Bronchial epithelial cell (primary cell): ENCODE measurements at regions not wholly inside any gene's neighbourhood (a gene's known extent, or its start where the extent isn't known, plus 50 kb on each side); places are given as distances from the start of the nearest gene placed in this dataset.
A peak's percentile ranks its signal among the peaks of the same experiment; 100 is the strongest.

Source experiments
- DNase-seq: peaks from one replicate; pipeline ENCODE4 v3.0.0-alpha.2; 2010; ENCODE audit warnings: low read depth
- FAIRE-seq: peaks from 2 replicates; lab custom pipeline; 2011; peaks lifted over from hg19 to GRCh38; lab: Jason Lieb, UNC
- H3K27me3 ChIP-seq: 2 replicates; pipeline ENCODE4 v1.5.1; 2011; ENCODE audit warnings: low read length; ENCODE audit not compliant: control insufficient read depth, insufficient read depth
- H3K36me3 ChIP-seq: 2 replicates; pipeline ENCODE4 v1.5.1; 2011; ENCODE audit warnings: low read length; ENCODE audit not compliant: control insufficient read depth, insufficient read depth
- H3K4me3 ChIP-seq: 2 replicates; pipeline ENCODE4 v1.5.1; 2011; ENCODE audit warnings: mild to moderate bottlenecking, low read depth, low read length, control low read depth
- CTCF ChIP-seq: IDR thresholded peaks from 2 replicates; pipeline ENCODE4 v1.5.1; 2011; ENCODE audit warnings: mild to moderate bottlenecking, moderate library complexity, low read length, control low read depth, inconsistent platforms; ENCODE audit not compliant: insufficient read depth, severe bottlenecking

- Histone ChIP-seq H3K36me3 (no peaks in the 10 kb centered on the region), H3K27me3 (no peaks in the 10 kb centered on the region), H3K4me3 (no peak overlapping the region)
- DNase-seq (peak; percentile 40), FAIRE-seq (no peak)
- no peak for TF ChIP-seq CTCF
Observed at GRCh38 chr5:84642795-84643194, 258.1 kb upstream of the EDIL3 start.

- no peak for DNase-seq
- H3K27me3 ChIP-seq = no peaks in the 10 kb centered on the region
- no peak for TF ChIP-seq CTCF
- H3K36me3 ChIP-seq = no peaks in the 10 kb centered on the region
- no peak overlapping the region for H3K4me3 ChIP-seq
- FAIRE-seq = no peak
Observed at GRCh38 chr5:84642324-84642723, 257.6 kb upstream of the EDIL3 start.

GRCh38 chr5:84637662-84638375 lies 253.1 kb upstream of the EDIL3 start:
- Histone ChIP-seq H3K4me3 (no peak overlapping the region), H3K36me3 (no peaks in the 10 kb centered on the region), H3K27me3 (no peaks in the 10 kb centered on the region)
- FAIRE-seq (no peak), DNase-seq (no peak)
- no peak for TF ChIP-seq CTCF

GRCh38 chr5:84635235-84636055 lies 250.8 kb upstream of the EDIL3 start:
- no peak overlapping the region for H3K4me3 ChIP-seq
- no peak for TF ChIP-seq CTCF
- H3K36me3 ChIP-seq = no peaks in the 10 kb centered on the region
- DNase-seq (no peak), FAIRE-seq (no peak)
- no peaks in the 10 kb centered on the region for H3K27me3 ChIP-seq

GRCh38 chr5:84634256-84634655 lies 249.6 kb upstream of the EDIL3 start:
- H3K27me3 ChIP-seq = no peaks in the 10 kb centered on the region
- no peaks in the 10 kb centered on the region for H3K36me3 ChIP-seq
- TF ChIP-seq CTCF = no peak
- DNase-seq (peak; percentile 27), FAIRE-seq (no peak)
- no peak overlapping the region for H3K4me3 ChIP-seq
